HL-60 (cell line): ENCODE measurements at regions not wholly inside any gene's neighbourhood (a gene's known extent, or its start where the extent isn't known, plus 50 kb on each side); places are given as distances from the start of the nearest gene placed in this dataset.

Experiments used
- GABPA ChIP-seq: IDR thresholded peaks from 2 replicates; pipeline ENCODE4 v1.6.1; 2012; ENCODE audit warnings: low read depth
- TF ChIP-seq, protein P1 (sequence below): IDR thresholded peaks from 2 replicates; pipeline ENCODE4 v1.6.1; 2012; ENCODE audit warnings: low read depth; ENCODE audit not compliant: insufficient replicate concordance
- TF ChIP-seq, protein P2 (sequence below): IDR thresholded peaks from one replicate; pipeline ENCODE4 v1.5.1; 2011; ENCODE audit warnings: low read length, control low read depth, inconsistent platforms; ENCODE audit not compliant: insufficient read depth

DNA sequence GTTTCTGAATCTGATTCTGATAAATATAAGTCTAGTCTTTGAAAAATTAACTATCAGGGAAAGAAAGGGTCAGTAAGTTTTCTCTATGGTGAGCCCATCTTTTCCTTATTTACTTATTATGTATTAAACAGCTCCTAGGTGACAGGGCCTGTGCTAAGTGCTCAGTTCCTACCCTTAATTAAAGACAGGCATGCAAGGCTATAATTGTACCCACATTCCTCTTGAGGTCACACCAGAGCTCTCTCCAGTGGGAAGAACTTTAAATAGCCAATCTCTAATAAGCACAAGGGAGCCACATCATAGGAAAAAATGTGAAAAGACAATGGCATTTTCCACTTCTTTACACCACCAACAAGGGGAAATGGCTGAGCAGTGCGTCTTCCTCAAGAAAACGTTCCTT, 421.8 kb upstream of the SLC35B3 start:
- TF ChIP-seq, protein P1, sequence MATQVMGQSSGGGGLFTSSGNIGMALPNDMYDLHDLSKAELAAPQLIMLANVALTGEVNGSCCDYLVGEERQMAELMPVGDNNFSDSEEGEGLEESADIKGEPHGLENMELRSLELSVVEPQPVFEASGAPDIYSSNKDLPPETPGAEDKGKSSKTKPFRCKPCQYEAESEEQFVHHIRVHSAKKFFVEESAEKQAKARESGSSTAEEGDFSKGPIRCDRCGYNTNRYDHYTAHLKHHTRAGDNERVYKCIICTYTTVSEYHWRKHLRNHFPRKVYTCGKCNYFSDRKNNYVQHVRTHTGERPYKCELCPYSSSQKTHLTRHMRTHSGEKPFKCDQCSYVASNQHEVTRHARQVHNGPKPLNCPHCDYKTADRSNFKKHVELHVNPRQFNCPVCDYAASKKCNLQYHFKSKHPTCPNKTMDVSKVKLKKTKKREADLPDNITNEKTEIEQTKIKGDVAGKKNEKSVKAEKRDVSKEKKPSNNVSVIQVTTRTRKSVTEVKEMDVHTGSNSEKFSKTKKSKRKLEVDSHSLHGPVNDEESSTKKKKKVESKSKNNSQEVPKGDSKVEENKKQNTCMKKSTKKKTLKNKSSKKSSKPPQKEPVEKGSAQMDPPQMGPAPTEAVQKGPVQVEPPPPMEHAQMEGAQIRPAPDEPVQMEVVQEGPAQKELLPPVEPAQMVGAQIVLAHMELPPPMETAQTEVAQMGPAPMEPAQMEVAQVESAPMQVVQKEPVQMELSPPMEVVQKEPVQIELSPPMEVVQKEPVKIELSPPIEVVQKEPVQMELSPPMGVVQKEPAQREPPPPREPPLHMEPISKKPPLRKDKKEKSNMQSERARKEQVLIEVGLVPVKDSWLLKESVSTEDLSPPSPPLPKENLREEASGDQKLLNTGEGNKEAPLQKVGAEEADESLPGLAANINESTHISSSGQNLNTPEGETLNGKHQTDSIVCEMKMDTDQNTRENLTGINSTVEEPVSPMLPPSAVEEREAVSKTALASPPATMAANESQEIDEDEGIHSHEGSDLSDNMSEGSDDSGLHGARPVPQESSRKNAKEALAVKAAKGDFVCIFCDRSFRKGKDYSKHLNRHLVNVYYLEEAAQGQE: no peak
- TF ChIP-seq, protein P2, sequence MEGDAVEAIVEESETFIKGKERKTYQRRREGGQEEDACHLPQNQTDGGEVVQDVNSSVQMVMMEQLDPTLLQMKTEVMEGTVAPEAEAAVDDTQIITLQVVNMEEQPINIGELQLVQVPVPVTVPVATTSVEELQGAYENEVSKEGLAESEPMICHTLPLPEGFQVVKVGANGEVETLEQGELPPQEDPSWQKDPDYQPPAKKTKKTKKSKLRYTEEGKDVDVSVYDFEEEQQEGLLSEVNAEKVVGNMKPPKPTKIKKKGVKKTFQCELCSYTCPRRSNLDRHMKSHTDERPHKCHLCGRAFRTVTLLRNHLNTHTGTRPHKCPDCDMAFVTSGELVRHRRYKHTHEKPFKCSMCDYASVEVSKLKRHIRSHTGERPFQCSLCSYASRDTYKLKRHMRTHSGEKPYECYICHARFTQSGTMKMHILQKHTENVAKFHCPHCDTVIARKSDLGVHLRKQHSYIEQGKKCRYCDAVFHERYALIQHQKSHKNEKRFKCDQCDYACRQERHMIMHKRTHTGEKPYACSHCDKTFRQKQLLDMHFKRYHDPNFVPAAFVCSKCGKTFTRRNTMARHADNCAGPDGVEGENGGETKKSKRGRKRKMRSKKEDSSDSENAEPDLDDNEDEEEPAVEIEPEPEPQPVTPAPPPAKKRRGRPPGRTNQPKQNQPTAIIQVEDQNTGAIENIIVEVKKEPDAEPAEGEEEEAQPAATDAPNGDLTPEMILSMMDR: no peak
- TF ChIP-seq GABPA: no peak
